Stimulated activated CD4-positive, alpha-beta T cell treated with anti-CD3 and anti-CD28 coated beads, Interleukin-1b, Interleukin-23, amount 100 ng/mL, for 48 hours (primary cell): ENCODE measurements at regions not wholly inside any gene's neighbourhood (a gene's known extent, or its start where the extent isn't known, plus 50 kb on each side); places are given as distances from the start of the nearest gene placed in this dataset.
"Not testable (repeated sequence)": the region's sequence is repeated elsewhere in the genome, so short reads cannot be mapped to it uniquely, and the experiment has no call there.

Experiments used
- DNase-seq: peaks from one replicate; pipeline ENCODE4 v3.0.0-alpha.2; 2020

DNA sequence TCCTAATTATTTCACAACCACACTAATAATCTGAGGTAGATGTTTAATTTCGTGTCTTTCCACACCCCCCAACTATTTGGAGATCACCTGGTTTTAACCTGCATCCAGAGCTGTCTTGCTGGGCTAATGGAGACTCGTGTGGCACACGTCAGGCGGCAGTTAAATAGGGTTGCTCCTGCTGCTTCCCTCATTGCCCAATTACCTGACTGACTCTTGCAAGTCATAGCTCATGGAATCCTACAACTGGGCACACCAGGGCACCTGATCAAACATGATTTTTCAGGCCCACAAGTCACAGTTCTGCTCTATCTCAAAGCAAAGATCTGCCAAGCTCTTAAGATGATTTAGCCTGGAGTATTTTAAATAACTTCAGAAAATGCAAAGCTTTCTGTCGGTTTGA, 1430.4 kb upstream of the ACVR2A start:
- DNase-seq = no peak

DNA sequence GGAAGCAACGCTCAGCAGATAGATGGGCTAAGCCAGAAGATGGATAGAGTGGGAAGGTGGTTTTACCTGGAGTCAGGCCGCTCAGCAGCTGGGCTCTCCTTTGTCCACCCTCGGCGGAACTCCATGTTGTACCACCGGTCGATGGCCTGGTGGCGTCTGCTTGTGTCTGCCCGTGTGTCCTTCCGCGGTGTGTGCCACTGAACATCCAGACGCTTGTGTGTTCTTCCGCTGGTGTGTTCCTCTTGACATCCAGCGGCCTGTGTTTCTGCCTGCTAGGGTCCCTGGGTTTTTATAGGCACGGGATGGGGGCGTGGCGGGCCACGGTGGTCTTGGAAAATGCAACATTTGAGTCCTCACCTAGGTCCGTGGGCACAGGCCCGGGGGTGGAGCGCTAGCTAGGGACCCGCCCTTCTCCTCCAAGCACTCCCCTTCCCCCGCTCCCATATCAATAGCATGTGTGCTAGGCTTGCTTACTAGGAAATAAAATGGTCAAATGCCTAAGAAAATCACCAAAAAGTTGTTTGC, 1431.7 kb upstream of the ACVR2A start:
- no peak for DNase-seq

GRCh38 chr2:146412625-146413024, 1432.2 kb upstream of the ACVR2A start:
- no peak for DNase-seq

GRCh38 chr2:146405402-146406309, 1439.2 kb upstream of the ACVR2A start:
- DNase-seq = not testable (repeated sequence)

DNA sequence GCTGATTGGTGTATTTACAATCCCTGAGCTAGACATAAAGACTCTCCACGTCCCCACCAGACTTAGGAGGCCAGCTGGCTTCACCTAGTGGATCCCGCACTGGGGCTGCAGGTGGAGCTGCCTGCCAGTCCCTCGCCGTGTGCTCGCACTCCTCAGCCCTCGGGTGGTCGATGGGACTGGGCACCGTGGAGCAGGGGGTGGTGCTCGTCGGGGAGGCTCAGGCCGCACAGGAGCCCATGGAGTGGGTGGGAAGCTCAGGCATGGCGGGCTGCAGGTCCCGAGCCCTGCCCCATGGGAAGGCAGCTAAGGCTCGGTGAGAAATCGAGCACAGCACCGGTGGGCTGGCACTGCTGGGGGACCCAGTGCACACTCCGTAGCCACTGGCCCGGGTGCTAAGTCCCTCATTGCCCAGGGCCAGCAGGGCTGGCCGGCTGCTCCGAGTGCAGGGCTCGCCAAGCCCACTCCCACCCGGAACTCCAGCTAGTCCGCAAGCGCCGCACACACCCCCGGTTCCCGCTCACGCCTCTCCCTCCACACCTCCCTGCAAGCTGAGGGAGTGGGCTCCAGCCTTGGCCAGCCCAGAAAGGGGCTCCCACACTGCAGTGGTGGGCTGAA, 1441.2 kb upstream of the ACVR2A start:
- DNase-seq = not testable (repeated sequence)

DNA sequence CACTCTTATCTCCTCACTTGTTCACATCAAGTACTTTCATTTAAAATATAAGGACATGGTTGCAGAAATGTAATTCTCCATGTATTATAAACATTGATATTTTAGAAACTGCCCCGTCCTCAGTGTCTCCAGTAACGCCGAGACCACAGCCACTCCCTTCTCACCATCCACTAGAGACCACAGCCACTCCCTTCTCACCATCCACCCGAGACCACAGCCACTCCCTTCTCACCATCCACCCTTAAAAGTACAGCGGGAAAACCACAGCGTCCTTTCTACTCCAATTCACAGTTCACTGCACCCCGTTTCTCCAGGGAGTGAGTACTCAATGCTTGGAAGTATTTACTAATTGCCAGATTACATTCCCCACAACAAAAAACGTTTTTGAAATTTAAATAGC, 1452.2 kb upstream of the ACVR2A start:
- DNase-seq = no peak

GRCh38 chr2:146392186-146392585, 1452.6 kb upstream of the ACVR2A start:
- no peak for DNase-seq

DNA sequence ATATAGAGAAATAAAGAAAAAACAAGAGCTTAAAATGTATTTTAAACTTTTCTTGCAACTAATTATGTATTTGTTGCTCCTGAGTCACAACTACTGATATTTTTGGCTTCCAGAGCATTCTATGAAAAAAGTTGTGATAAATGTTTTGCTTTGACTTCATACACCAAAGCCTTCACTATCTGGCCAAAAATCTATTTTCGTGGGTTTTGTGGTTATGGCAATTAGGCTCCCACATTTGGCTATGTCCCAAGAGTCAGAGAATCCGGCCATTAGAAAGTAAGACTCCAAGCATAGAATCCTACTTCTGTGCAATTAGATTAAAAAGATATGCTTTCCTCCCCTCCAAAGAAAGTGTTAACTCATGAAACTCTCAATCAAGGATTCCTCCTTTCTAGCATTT, 1456.1 kb upstream of the ACVR2A start:
- no peak for DNase-seq

- DNase-seq = no peak
Measured at GRCh38 chr2:146386096-146386495, 1458.7 kb upstream of the ACVR2A start.

- DNase-seq = no peak
Measured at GRCh38 chr2:146385031-146385430, 1459.8 kb upstream of the ACVR2A start.

DNA sequence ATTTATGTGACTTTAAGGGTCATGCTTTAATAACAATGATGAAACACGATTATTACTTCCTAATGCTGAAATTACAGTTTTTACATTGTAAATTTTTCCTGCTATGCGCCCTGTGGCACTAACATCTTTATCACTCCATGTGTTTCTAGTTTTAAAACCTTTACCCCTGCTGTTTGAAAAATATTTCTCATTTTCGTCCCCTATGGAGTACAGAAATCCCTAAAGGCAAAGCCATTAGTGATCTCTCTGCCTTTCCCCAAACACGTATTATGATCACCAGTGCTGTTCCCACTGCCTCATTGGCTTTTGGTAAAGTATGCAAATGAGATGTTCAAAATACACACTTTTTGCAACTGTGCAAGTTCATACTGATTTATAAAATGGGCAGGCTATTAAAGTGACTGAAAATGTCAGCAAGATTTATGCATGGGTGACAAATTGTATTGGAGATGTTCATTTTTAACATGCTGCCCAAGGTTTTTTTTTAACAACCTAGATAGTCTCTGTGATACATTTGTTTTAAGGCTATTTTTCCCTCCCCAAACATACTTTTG, 1468.2 kb upstream of the ACVR2A start:
- no peak for DNase-seq

DNA sequence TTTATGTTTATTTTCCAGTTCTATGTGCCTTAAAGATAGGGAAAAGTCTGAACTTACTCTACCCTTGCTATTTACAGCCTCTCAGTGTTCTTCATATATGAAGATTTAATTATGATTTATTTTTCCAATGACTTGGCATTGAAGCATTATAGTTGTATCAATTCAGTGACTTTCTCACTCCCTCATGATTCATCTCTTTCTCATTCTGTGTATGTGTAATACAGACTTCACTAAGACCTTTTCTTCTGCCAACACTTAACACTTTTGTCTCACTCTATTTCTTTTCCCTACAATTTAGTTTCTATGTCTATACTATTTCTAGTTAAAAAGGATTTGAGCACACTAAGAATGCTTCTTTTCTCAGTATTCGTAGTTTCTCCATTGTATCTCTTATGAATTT, 1470.3 kb upstream of the ACVR2A start:
- DNase-seq = no peak

DNA sequence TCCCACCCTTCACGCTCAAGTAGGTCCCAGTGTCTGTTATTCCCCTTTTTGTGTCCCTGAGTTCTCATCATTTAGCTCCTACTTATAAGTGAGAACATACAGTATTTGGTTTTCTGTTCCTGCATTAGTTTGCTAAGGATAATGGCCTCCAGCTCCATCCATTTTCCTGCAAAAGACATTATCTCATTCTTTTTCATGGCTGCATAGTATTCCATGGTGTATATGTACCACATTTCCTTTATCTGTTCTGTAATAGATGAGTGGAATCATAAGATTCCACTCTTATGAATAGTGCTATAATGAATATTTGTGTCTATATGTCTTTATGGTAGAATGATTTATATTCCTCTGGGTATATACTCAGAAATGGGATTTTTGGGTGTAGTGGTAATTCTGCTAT, 1473.5 kb upstream of the ACVR2A start:
- DNase-seq = not testable (repeated sequence)

GRCh38 chr2:146370826-146371225, 1474.0 kb upstream of the ACVR2A start:
- no peak for DNase-seq

- DNase-seq = no peak
Measured at GRCh38 chr2:146366276-146366675, 1478.6 kb upstream of the ACVR2A start.

DNA sequence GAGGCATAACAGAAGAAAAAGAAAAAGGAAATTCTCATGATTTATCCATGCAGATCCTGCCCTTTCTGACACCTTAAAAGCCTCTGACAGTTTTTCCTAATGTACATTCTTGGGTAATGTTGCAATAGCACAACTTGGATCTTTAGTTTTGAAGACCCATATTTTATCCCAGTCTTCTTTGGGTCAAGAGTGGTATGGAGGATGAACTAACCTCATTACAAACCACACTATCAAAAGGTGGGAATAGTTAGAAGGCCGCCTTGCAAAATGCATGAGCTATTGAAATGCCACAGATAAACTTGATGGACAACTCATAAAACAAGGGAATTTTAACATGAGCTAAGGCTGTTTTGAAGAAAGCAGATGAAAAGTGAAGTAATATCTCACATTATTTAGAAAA, 1479.8 kb upstream of the ACVR2A start:
- no peak for DNase-seq

DNA sequence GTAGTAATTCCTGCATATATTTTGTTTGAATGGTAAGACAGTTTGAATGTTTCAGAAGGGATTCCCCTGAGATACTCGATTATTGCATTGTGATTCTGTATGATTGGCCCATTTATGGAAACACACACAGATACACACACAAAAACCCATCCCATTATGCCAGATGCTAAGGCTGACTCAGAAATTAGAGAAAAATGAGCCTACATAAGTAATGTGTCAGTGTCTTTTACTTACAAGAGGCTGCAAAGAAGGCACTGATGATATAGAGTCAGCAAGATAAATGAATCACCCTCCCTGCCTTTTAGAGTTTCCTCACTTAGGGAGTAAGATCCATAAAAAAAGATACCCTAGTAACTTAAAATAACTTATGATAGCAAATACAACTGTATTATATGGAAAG, 1481.1 kb upstream of the ACVR2A start:
- DNase-seq = no peak

GRCh38 chr2:146351689-146352088, 1493.1 kb upstream of the ACVR2A start:
- DNase-seq = no peak

DNA sequence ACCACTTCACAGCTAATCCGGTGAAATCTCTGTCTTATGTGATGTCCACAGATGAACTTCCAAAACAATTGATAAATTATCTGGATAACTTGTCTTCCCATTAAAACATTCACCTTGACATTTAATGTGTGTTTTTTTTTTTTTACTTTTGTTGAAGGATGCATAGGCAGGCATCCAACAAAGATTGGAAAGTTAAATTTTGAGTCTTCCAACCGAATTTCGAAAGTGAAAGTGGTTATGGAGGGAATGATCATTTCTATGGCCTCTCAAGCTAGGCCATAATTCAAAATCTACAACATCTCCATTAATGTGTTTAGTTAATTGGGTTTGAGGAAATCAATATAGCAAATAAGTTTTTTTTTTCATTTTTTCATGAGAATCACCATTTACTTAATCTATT, 1495.5 kb upstream of the ACVR2A start:
- DNase-seq = no peak

- DNase-seq = no peak
Measured at GRCh38 chr2:146324951-146325350, 1519.9 kb upstream of the ACVR2A start.

- no peak for DNase-seq
Measured at GRCh38 chr2:146323564-146323963, 1521.3 kb upstream of the ACVR2A start.

DNA sequence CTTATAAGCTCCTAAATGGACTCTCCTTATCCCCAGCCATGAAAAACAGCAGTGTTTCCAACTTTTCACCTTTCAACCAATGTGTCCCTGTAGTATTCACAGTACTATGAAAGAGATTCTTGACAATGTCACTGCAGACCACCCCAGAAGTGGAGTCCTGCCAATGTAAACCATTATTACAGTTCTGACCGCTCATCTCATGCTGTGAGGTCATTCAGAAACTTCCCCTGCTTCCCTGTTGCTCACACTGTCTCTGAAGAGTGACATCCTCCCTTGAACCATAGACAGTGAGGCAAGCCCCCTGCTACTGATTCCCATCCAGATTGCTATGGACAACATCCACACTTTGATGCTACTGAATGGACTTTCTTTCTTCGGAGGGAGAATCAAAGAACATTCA, 1523.7 kb upstream of the ACVR2A start:
- DNase-seq = no peak

- DNase-seq = no peak
Measured at GRCh38 chr2:146317959-146318358, 1526.9 kb upstream of the ACVR2A start.

GRCh38 chr2:146312899-146313298, 1531.9 kb upstream of the ACVR2A start:
- DNase-seq = no peak
